H1 (cell line): ENCODE measurements at regions not wholly inside any gene's neighbourhood (a gene's known extent, or its start where the extent isn't known, plus 50 kb on each side); places are given as distances from the start of the nearest gene placed in this dataset.
"Not testable (repeated sequence)": the region's sequence is repeated elsewhere in the genome, so short reads cannot be mapped to it uniquely, and the experiment has no call there.

ENCODE experiments used
- CTCF ChIP-seq, 3 experiments: IDR thresholded peaks; 1 replicate in 2 of 3; 2 replicates in 1 of 3; pipeline versions ENCODE4 v1.5.1 to v1.6.1; 2011; ENCODE audit warnings: low read length in 3 of 3, mild to moderate bottlenecking in 3 of 3, inconsistent platforms in 2 of 3, low read depth in 1 of 3, moderate library complexity in 1 of 3; ENCODE audit not compliant: insufficient read depth in 1 of 3; ENCODE audit errors: control extremely low read depth in 1 of 3
- EP300 ChIP-seq, 2 experiments: IDR thresholded peaks; 1 replicate in 1 of 2; 2 replicates in 1 of 2; pipeline ENCODE4 v1.6.1; 2011 to 2012; ENCODE audit warnings: low read depth in 2 of 2, low read length in 2 of 2, mild to moderate bottlenecking in 2 of 2, borderline replicate concordance in 1 of 2, inconsistent platforms in 1 of 2, moderate library complexity in 1 of 2
- JUND ChIP-seq: IDR thresholded peaks from 2 replicates; pipeline ENCODE4 v1.6.1; 2011; ENCODE audit warnings: mild to moderate bottlenecking, improper control_type of control experiment, low read length
- POLR2A ChIP-seq, 2 experiments: IDR thresholded peaks; 1 replicate in 1 of 2; 2 replicates in 1 of 2; pipeline ENCODE4 v1.6.1; 2011; ENCODE audit warnings: low read depth in 2 of 2, low read length in 2 of 2, mild to moderate bottlenecking in 2 of 2; ENCODE audit errors: control extremely low read depth in 1 of 2
- POLR2AphosphoS5 ChIP-seq: IDR thresholded peaks from 2 replicates; pipeline ENCODE4 v1.6.1; 2011; ENCODE audit warnings: low read depth, low read length
- SP1 ChIP-seq: IDR thresholded peaks from 2 replicates; pipeline ENCODE4 v1.6.1; 2011; ENCODE audit warnings: low read depth, low read length

GRCh38 chr2:163016882-163017281 lies 178.3 kb upstream of the KCNH7 start:
- TF ChIP-seq POLR2A (IDR thresholded peaks at IDR 0.05; ENCODE audit: control extremely low read depth in 1 of 2, low read depth in 2 of 2, low read length in 2 of 2); CTCF (IDR thresholded peaks at IDR 0.05; ENCODE audit: control extremely low read depth in 1 of 3, insufficient read depth in 1 of 3, low read depth in 1 of 3, low read length in 3 of 3); JUND; POLR2AphosphoS5; SP1; EP300 (IDR thresholded peaks at IDR 0.05; ENCODE audit: borderline replicate concordance in 1 of 2, low read depth in 2 of 2, low read length in 2 of 2): not testable (repeated sequence)
